ENCODE measurements at regions not wholly inside any gene's neighbourhood (a gene's known extent, or its start where the extent isn't known, plus 50 kb on each side); places are given as distances from the start of the nearest gene placed in this dataset.

GRCh38 chr4:188657365-188657764, 518.1 kb downstream of the TRIML1 start:
- Histone ChIP-seq H3K4me3 (ENCODE audit: low read length) (no peak overlapping the region), H3K9ac (ENCODE audit: extremely low read depth, low read length, poor library complexity, severe bottlenecking) (no peak overlapping the region), H3K27ac (ENCODE audit: low read depth, low read length) (no peak overlapping the region), H3K9me3 (ENCODE audit: control insufficient read depth, low read length) (no peaks in the 10 kb centered on the region), H3K36me3 (ENCODE audit: control insufficient read depth, insufficient read depth, low read length) (no peaks in the 10 kb centered on the region), H3K4me1 (ENCODE audit: control insufficient read depth, insufficient read depth, low read length) (no peaks in the 10 kb centered on the region), H3K27me3 (ENCODE audit: control insufficient read depth, insufficient read depth, low read length, poor library complexity, severe bottlenecking) (no peaks in the 10 kb centered on the region)
- peak; percentile 49 for DNase-seq
- peak; percentile 44 for TF ChIP-seq CTCF (conservative IDR thresholded peaks at IDR 0.05)
- Mint-ChIP-seq H3K4me3 (no peak overlapping the region), H3K9me3 (no peaks in the 10 kb centered on the region), H3K27me3 (ENCODE audit: insufficient read depth) (no peaks in the 10 kb centered on the region), H3K27ac (no peak overlapping the region), H3K36me3 (ENCODE audit: low read depth) (no peaks in the 10 kb centered on the region), H3K4me1 (peaks cover 5% of the 10 kb centered on the region)
- 92 to 100% methylated on average over 2 to 5 of the region's 5 CpGs for WGBS, 2 experiments (ENCODE audit: insufficient coverage in 1 of 2, insufficient read length in 1 of 2)

GRCh38 chr4:188658958-188659522, 519.8 kb downstream of the TRIML1 start:
- H3K4me3 Mint-ChIP-seq = no peak overlapping the region
- H3K27ac ChIP-seq (ENCODE audit: low read depth, low read length) = no peak overlapping the region
- H3K27ac Mint-ChIP-seq = no peak overlapping the region
- H3K9ac ChIP-seq (ENCODE audit: extremely low read depth, low read length, poor library complexity, severe bottlenecking) = no peak overlapping the region
- peak; percentile 72 for DNase-seq
- no peaks in the 10 kb centered on the region for H3K27me3 Mint-ChIP-seq (ENCODE audit: insufficient read depth)
- H3K36me3 Mint-ChIP-seq (ENCODE audit: low read depth) = no peaks in the 10 kb centered on the region
- H3K36me3 ChIP-seq (ENCODE audit: control insufficient read depth, insufficient read depth, low read length) = no peaks in the 10 kb centered on the region
- 92% methylated on average over 35 to 48 of the region's 48 CpGs for WGBS, 2 experiments (ENCODE audit: insufficient coverage in 1 of 2, insufficient read length in 1 of 2)
- no peaks in the 10 kb centered on the region for H3K4me1 ChIP-seq (ENCODE audit: control insufficient read depth, insufficient read depth, low read length)
- H3K27me3 ChIP-seq (ENCODE audit: control insufficient read depth, insufficient read depth, low read length, poor library complexity, severe bottlenecking) = no peaks in the 10 kb centered on the region
- H3K9me3 ChIP-seq (ENCODE audit: control insufficient read depth, low read length) = no peaks in the 10 kb centered on the region
- H3K4me3 ChIP-seq (ENCODE audit: low read length) = no peak overlapping the region
- peak; percentile 73 for TF ChIP-seq CTCF (conservative IDR thresholded peaks at IDR 0.05)
- no peaks in the 10 kb centered on the region for H3K9me3 Mint-ChIP-seq
- peaks cover 5% of the 10 kb centered on the region for H3K4me1 Mint-ChIP-seq

- no peak overlapping the region for H3K9ac ChIP-seq (ENCODE audit: extremely low read depth, low read length, poor library complexity, severe bottlenecking)
- Mint-ChIP-seq H3K27ac (no peak overlapping the region), H3K4me3 (no peak overlapping the region)
Observed at GRCh38 chr4:188660796-188661195, 521.6 kb downstream of the TRIML1 start.

More at GRCh38 chr4:188660796-188661195, 521.6 kb downstream of the TRIML1 start:
- no peak for TF ChIP-seq CTCF (conservative IDR thresholded peaks at IDR 0.05)
- DNase-seq = peak; percentile 46
- Histone ChIP-seq H3K36me3 (ENCODE audit: control insufficient read depth, insufficient read depth, low read length) (no peaks in the 10 kb centered on the region), H3K9me3 (ENCODE audit: control insufficient read depth, low read length) (no peaks in the 10 kb centered on the region), H3K4me3 (ENCODE audit: low read length) (no peak overlapping the region), H3K27ac (ENCODE audit: low read depth, low read length) (no peak overlapping the region), H3K27me3 (ENCODE audit: control insufficient read depth, insufficient read depth, low read length, poor library complexity, severe bottlenecking) (no peaks in the 10 kb centered on the region), H3K4me1 (ENCODE audit: control insufficient read depth, insufficient read depth, low read length) (no peaks in the 10 kb centered on the region)
- Mint-ChIP-seq H3K36me3 (ENCODE audit: low read depth) (no peaks in the 10 kb centered on the region), H3K9me3 (no peaks in the 10 kb centered on the region), H3K4me1 (peaks cover 8% of the 10 kb centered on the region), H3K27me3 (ENCODE audit: insufficient read depth) (no peaks in the 10 kb centered on the region)
- WGBS, 2 experiments (ENCODE audit: insufficient coverage in 1 of 2, insufficient read length in 1 of 2) = 90 to 93% methylated on average over 3 to 7 of the region's 7 CpGs

Measured in endodermal cell (in vitro differentiated cells).